ENCODE measurements at regions not wholly inside any gene's neighbourhood (a gene's known extent, or its start where the extent isn't known, plus 50 kb on each side); places are given as distances from the start of the nearest gene placed in this dataset.

DNA sequence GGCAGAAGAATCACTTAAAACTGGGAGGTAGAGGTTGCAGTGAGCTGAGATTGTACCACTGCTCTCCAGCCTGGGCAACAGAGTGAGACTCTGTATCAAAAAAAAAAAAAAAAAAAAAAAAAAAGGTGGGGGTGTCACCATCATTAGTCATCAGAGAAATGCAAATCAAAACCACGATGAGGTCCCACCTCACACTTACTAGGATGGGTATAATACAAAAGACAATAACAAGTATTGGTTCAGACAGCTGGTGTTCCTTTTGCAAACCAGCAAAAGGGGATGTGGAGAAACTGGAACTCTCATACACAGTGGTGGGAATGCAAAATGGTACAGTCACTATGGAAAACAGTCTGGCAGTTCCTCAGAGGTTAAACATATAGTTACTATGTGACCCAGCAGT lies 78.7 kb upstream of the TSC22D2 start:
- TF ChIP-seq, protein P1, sequence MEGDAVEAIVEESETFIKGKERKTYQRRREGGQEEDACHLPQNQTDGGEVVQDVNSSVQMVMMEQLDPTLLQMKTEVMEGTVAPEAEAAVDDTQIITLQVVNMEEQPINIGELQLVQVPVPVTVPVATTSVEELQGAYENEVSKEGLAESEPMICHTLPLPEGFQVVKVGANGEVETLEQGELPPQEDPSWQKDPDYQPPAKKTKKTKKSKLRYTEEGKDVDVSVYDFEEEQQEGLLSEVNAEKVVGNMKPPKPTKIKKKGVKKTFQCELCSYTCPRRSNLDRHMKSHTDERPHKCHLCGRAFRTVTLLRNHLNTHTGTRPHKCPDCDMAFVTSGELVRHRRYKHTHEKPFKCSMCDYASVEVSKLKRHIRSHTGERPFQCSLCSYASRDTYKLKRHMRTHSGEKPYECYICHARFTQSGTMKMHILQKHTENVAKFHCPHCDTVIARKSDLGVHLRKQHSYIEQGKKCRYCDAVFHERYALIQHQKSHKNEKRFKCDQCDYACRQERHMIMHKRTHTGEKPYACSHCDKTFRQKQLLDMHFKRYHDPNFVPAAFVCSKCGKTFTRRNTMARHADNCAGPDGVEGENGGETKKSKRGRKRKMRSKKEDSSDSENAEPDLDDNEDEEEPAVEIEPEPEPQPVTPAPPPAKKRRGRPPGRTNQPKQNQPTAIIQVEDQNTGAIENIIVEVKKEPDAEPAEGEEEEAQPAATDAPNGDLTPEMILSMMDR (IDR thresholded peaks at IDR 0.05; ENCODE audit: poor library complexity): no peak
- TF ChIP-seq EZH2phosphoT487 (IDR thresholded peaks at IDR 0.05; ENCODE audit: low read depth, severe bottlenecking, unreplicated experiment): no peak
- no peak for TF ChIP-seq EZH2 (IDR thresholded peaks at IDR 0.05; ENCODE audit: borderline replicate concordance)

Data from hepatocyte (in vitro differentiated cells).